Type B pancreatic cell (in vitro differentiated cells): ENCODE measurements at regions not wholly inside any gene's neighbourhood (a gene's known extent, or its start where the extent isn't known, plus 50 kb on each side); places are given as distances from the start of the nearest gene placed in this dataset.

ENCODE experiments used
- DNase-seq: peaks from one replicate; pipeline ENCODE4 v3.0.0; 2021; ENCODE audit warnings: mixed read lengths; ENCODE audit not compliant: unreplicated experiment; ENCODE audit errors: extremely low spot score
- H3K27ac Mint-ChIP-seq: 2 replicates; pipeline ENCODE4 v1.8.0; 2021; ENCODE audit warnings: mild to moderate bottlenecking, mixed read lengths
- H3K27me3 Mint-ChIP-seq: 2 replicates; pipeline ENCODE4 v1.8.0; 2021; ENCODE audit warnings: mixed read lengths
- H3K36me3 Mint-ChIP-seq: 2 replicates; pipeline ENCODE4 v1.8.0; 2021; ENCODE audit warnings: mixed read lengths
- H3K4me1 Mint-ChIP-seq: one replicate; pipeline ENCODE4 v1.8.0; 2021; ENCODE audit warnings: mixed read lengths; ENCODE audit not compliant: unreplicated experiment
- H3K4me3 Mint-ChIP-seq: 2 replicates; pipeline ENCODE4 v1.8.0; 2021; ENCODE audit warnings: mild to moderate bottlenecking, mixed read lengths
- H3K9me3 Mint-ChIP-seq: 2 replicates; pipeline ENCODE4 v1.8.0; 2021; ENCODE audit warnings: mixed read lengths
- CTCF ChIP-seq: fragments of 200-600 bp; sonication (generic); conservative IDR thresholded peaks from 2 replicates; pipeline ENCODE4 v1.5.0; 2021; ENCODE audit warnings: antibody characterized with exemption, mild to moderate bottlenecking

- Mint-ChIP-seq H3K9me3 (no peaks in the 10 kb centered on the region), H3K36me3 (no peaks in the 10 kb centered on the region), H3K4me1 (no peaks in the 10 kb centered on the region), H3K4me3 (no peak overlapping the region), H3K27ac (no peak overlapping the region), H3K27me3 (no peaks in the 10 kb centered on the region)
- TF ChIP-seq CTCF: no peak
- no peak for DNase-seq
These were observed 1162.6 kb upstream of the SLC39A10 start for GRCh38 chr2:194494401-194494800.

- H3K9me3 Mint-ChIP-seq: no peaks in the 10 kb centered on the region
- H3K36me3 Mint-ChIP-seq: no peaks in the 10 kb centered on the region
- no peak overlapping the region for H3K27ac Mint-ChIP-seq
- DNase-seq: no peak
- no peak for TF ChIP-seq CTCF
- H3K4me3 Mint-ChIP-seq: no peak overlapping the region
- H3K27me3 Mint-ChIP-seq: no peaks in the 10 kb centered on the region
- no peaks in the 10 kb centered on the region for H3K4me1 Mint-ChIP-seq
These were observed 1165.5 kb upstream of the SLC39A10 start for GRCh38 chr2:194491409-194492115.

GRCh38 chr2:194486326-194486725, 1170.7 kb upstream of the SLC39A10 start:
- no peak for DNase-seq
- H3K4me1 Mint-ChIP-seq: no peaks in the 10 kb centered on the region
- H3K27ac Mint-ChIP-seq: no peak overlapping the region

GRCh38 chr2:194483041-194483440, 1174.0 kb upstream of the SLC39A10 start:
- H3K4me3 Mint-ChIP-seq: no peak overlapping the region
- no peaks in the 10 kb centered on the region for H3K36me3 Mint-ChIP-seq
- no peaks in the 10 kb centered on the region for H3K27me3 Mint-ChIP-seq

More at GRCh38 chr2:194486326-194486725, 1170.7 kb upstream of the SLC39A10 start:
- Mint-ChIP-seq H3K9me3 (no peaks in the 10 kb centered on the region), H3K36me3 (no peaks in the 10 kb centered on the region), H3K4me3 (no peak overlapping the region), H3K27me3 (no peaks in the 10 kb centered on the region)
- TF ChIP-seq CTCF: no peak

GRCh38 chr2:194465641-194466040, 1191.4 kb upstream of the SLC39A10 start:
- no peaks in the 10 kb centered on the region for H3K4me1 Mint-ChIP-seq
- H3K27ac Mint-ChIP-seq: no peak overlapping the region
- no peaks in the 10 kb centered on the region for H3K9me3 Mint-ChIP-seq
- H3K27me3 Mint-ChIP-seq: no peaks in the 10 kb centered on the region
- no peak for TF ChIP-seq CTCF
- DNase-seq: no peak
- no peaks in the 10 kb centered on the region for H3K36me3 Mint-ChIP-seq
- H3K4me3 Mint-ChIP-seq: no peak overlapping the region

More at GRCh38 chr2:194483041-194483440, 1174.0 kb upstream of the SLC39A10 start:
- Mint-ChIP-seq H3K27ac (no peak overlapping the region), H3K4me1 (no peaks in the 10 kb centered on the region), H3K9me3 (no peaks in the 10 kb centered on the region)
- DNase-seq: no peak
- no peak for TF ChIP-seq CTCF
